DND-41 (cell line): ENCODE measurements at regions not wholly inside any gene's neighbourhood (a gene's known extent, or its start where the extent isn't known, plus 50 kb on each side); places are given as distances from the start of the nearest gene placed in this dataset.

Experiments
- CTCF ChIP-seq: IDR thresholded peaks from 2 replicates; pipeline ENCODE4 v1.5.1; 2012; ENCODE audit warnings: borderline replicate concordance, low read length, moderate library complexity, mild to moderate bottlenecking; ENCODE audit not compliant: poor library complexity, severe bottlenecking; ENCODE audit errors: extremely low read depth
- EZH2 ChIP-seq: IDR thresholded peaks from 3 replicates; pipeline ENCODE4 v1.6.1; 2012; ENCODE audit warnings: borderline replicate concordance, low read depth, mild to moderate bottlenecking, moderate library complexity, low read length, inconsistent platforms; ENCODE audit not compliant: severe bottlenecking

GRCh38 chr10:78620985-78621799 lies 447.6 kb upstream of the ZMIZ1 start:
- TF ChIP-seq EZH2 (no peak), CTCF (no peak)
